ENCODE measurements at regions not wholly inside any gene's neighbourhood (a gene's known extent, or its start where the extent isn't known, plus 50 kb on each side); places are given as distances from the start of the nearest gene placed in this dataset.

DNA sequence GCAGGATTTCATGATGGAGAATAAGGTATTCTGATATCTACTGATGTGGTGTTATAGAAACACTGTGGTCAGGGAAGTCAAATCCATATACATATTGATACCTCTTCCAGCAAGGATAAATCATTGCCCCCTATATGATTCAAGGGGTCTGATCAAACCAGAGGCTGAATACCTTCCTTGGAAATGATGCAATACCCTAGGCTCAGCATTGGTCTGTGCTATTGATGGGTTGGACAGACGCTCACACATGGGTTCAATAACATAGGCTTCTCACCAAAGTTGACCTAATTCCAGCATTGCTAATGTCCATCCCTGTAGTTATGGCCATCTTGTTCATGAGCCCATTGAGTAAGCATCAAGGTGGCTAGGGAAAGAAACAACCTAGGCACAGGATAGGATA is 257.0 kb upstream of the USP24 start:
- no peak overlapping the region for H4K91ac ChIP-seq (ENCODE audit: insufficient read length, low read depth, low read length)
- no CpG with 5 or more reads among the region's 1 CpG for WGBS (ENCODE audit: extremely low coverage, insufficient read length, low lambda C conversion rate)
- no peaks in the 10 kb centered on the region for H3K4me1 ChIP-seq (ENCODE audit: insufficient read depth, low read length)
- no peaks in the 10 kb centered on the region for H3K27me3 ChIP-seq (ENCODE audit: insufficient read depth, low read length)
- Mint-ChIP-seq H3K27ac (no peak overlapping the region), H3K4me1 (peaks cover 12 to 15% of the 10 kb centered on the region in 2 experiments), H3K27me3 (ENCODE audit: low read depth) (no peaks in the 10 kb centered on the region), H3K36me3 (ENCODE audit: insufficient read depth in 1 of 3, low read depth in 3 of 3) (no peaks in the 10 kb centered on the region), H3K9me3 (no peaks in the 10 kb centered on the region), H3K4me3 (no peak overlapping the region)
- no peak overlapping the region for H3T11ph ChIP-seq (ENCODE audit: low read length)
- H3K9me3 ChIP-seq (ENCODE audit: control insufficient read depth, low read depth, low read length): no peaks in the 10 kb centered on the region
- H3K18ac ChIP-seq (ENCODE audit: insufficient read length, low read depth, low read length): no peak overlapping the region
- H3K79me1 ChIP-seq (ENCODE audit: insufficient read depth, low read depth, low read length, poor library complexity, severe bottlenecking): no peaks in the 10 kb centered on the region
- H3K9ac ChIP-seq (ENCODE audit: extremely low read depth, insufficient read length, low read length): no peak overlapping the region
- no peak overlapping the region for H4K8ac ChIP-seq (replicated peaks; ENCODE audit: insufficient read length, low read depth, low read length)
- H2BK5ac ChIP-seq (ENCODE audit: insufficient read length, low read length): no peak overlapping the region
- no peak overlapping the region for H3K4me2 ChIP-seq (ENCODE audit: insufficient read depth, insufficient read length, low read length)
- no peak overlapping the region for H3K56ac ChIP-seq (ENCODE audit: insufficient read length, low read depth, low read length)
- H2BK120ac ChIP-seq (ENCODE audit: low read depth, low read length, poor library complexity, severe bottlenecking): no peak overlapping the region
- no peak overlapping the region for H3K4ac ChIP-seq (ENCODE audit: low read depth, low read length)
- no peak overlapping the region for H2BK15ac ChIP-seq (ENCODE audit: low read depth, low read length)
- DNase-seq: no peak
- no peak overlapping the region for H3K27ac ChIP-seq (ENCODE audit: insufficient read length, low read depth, low read length)
- no peaks in the 10 kb centered on the region for H3K79me2 ChIP-seq (ENCODE audit: insufficient read depth, low read length)
- no peak for TF ChIP-seq CTCF (conservative IDR thresholded peaks at IDR 0.05)
- H4K20me1 ChIP-seq (ENCODE audit: control insufficient read depth, insufficient read depth, insufficient read length): no peaks in the 10 kb centered on the region
- no peaks in the 10 kb centered on the region for H3K23me2 ChIP-seq (ENCODE audit: insufficient read length, low read depth, low read length, poor library complexity, severe bottlenecking)
- H3K23ac ChIP-seq (ENCODE audit: insufficient read length, low read depth, low read length): no peak overlapping the region
- H2BK20ac ChIP-seq (ENCODE audit: low read depth, low read length, poor library complexity, severe bottlenecking): no peak overlapping the region
- no peak overlapping the region for H3K14ac ChIP-seq (ENCODE audit: insufficient read depth, low read length)
- H2AFZ ChIP-seq (ENCODE audit: low read length): no peak overlapping the region
- no peak overlapping the region for H4K5ac ChIP-seq (ENCODE audit: insufficient read length, low read depth, low read length)
- no peak overlapping the region for H2BK12ac ChIP-seq (ENCODE audit: insufficient read length, low read depth, low read length)
- no peak overlapping the region for H2AK5ac ChIP-seq (ENCODE audit: insufficient read length, low read length)

Data from H9 (cell line).